ENCODE measurements at regions not wholly inside any gene's neighbourhood (a gene's known extent, or its start where the extent isn't known, plus 50 kb on each side); places are given as distances from the start of the nearest gene placed in this dataset.
A peak's percentile ranks its signal among the peaks of the same experiment; 100 is the strongest.

- no peak for ATAC-seq
Observed at GRCh38 chr10:78898341-78899097, 170.2 kb upstream of the ZMIZ1 start.

GRCh38 chr10:78899098-78899754 lies 169.5 kb upstream of the ZMIZ1 start:
- ATAC-seq: no peak

DNA sequence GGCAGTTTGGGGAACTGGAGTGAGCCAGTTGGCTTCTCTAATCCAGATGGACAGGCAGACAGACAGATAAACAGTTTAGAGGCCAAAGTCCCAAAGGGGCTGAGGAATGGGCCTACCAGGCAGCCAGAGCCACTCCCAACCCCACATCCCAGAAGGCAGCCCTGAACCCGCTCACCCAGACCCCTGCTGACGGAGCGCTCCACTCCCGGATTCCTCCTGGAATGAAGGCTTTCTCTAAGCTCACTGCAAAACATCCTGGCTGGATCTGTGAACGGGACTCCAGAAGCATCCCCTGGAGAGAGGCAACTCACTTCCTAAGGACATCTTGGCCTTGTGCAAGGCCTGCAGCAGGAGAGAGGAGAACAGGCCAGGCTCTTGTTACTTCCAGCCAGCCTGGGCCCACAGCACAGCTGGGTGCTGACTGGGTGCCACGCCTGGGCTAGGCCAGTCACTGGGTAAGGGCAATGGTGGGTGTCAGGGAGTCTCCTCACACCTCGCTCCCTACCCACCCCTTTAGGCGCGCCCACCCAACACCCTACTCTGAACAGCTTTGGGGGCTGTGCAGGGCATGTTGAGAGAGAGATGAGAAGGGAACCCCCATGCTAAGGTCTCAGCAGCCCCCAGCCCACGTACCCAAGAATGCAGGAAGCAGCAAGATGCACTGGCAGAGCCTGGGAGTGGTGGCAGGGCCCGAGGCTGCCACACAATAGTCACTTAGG lies 168.6 kb upstream of the ZMIZ1 start:
- ATAC-seq: no peak

GRCh38 chr10:78900715-78901430 lies 167.9 kb upstream of the ZMIZ1 start:
- no peak for ATAC-seq

- no peak for ATAC-seq
Observed at GRCh38 chr10:78901694-78902093, 167.1 kb upstream of the ZMIZ1 start.

- no peak for ATAC-seq
Observed at GRCh38 chr10:78902815-78903214, 166.0 kb upstream of the ZMIZ1 start.

- no peak for ATAC-seq
Observed at GRCh38 chr10:78903341-78903940, 165.3 kb upstream of the ZMIZ1 start.

- no peak for ATAC-seq
Observed at GRCh38 chr10:78904196-78904595, 164.6 kb upstream of the ZMIZ1 start.

DNA sequence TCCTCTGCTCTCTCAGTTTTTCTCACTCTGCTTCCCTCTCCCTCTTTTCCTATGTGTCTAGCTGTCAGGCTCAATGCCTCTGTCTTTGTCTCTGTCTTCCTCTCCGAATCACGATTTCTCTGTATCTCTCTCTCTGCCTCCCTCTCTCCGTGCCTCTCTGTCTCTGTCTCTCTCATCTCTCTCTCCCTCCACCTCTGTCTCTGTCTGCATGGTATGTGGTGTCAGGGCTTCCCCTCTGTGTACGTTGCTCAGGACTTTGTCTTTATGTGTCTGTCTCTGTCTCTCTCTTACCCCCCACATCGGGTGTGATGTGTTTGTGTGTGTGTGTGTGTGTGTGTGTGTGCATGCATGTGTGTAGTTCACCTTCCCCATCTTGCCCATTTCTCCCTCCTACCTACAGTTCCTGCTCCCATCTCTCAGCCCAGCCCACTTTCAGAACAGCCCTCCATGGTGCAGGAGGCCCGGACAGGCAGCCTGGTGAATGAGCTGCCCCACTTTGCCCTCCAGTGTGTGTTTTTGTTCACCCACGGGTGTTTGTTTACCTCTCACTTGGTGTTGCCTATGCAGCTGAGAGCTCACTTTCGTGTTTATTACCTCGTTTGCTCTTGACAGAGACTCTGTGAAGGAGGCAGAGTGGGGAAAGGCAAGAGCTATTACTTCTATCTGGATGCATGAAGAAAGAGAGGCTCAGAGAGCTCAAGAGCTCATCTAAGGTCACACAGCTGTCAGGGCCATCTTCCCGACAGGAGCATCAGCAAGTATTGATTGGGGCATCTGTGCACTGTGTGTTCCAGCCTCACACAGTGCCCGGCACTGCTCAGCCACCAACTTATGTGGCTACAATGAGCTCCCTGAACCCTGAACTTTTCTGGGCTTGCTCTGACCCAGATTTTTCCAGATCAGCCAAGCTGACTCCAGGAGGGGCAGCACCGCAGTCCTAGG lies 163.5 kb upstream of the ZMIZ1 start:
- no peak for ATAC-seq

- peak; percentile 54 for ATAC-seq
Observed at GRCh38 chr10:78905957-78906308, 162.8 kb upstream of the ZMIZ1 start.

GRCh38 chr10:78906734-78907390 lies 161.9 kb upstream of the ZMIZ1 start:
- no peak for ATAC-seq

DNA sequence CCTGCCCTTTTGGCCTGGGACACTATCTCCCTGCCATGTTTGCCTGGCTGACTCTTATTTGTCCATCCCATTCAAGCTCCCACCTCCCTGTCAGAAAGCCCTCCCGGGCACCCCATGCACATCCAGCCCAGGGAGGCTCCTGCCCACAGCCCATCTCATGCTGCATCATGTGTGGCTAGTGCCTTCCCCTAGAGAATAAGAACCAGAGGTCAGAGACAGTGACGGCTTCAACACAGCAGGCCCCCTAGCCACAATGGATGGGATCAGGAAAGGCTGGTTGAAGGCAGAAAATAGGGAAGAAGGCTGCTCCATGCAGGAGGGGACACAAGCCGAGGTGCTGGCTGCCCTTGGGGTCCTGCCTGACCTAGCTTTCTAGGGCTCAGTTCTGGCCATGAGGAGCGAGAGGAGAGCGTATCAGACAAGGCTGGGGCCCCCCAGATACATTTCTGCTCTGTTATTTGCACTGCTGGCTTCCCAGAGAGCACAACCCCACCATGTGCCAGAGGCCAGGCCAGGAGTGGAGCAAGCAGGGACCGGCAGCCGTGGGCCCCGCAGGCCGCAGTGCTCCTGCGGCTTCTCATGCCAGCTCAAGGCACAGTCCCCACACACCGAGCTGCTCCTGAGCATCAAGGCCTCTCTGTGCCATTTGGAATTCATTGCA lies 161.1 kb upstream of the ZMIZ1 start:
- no peak for ATAC-seq

DNA sequence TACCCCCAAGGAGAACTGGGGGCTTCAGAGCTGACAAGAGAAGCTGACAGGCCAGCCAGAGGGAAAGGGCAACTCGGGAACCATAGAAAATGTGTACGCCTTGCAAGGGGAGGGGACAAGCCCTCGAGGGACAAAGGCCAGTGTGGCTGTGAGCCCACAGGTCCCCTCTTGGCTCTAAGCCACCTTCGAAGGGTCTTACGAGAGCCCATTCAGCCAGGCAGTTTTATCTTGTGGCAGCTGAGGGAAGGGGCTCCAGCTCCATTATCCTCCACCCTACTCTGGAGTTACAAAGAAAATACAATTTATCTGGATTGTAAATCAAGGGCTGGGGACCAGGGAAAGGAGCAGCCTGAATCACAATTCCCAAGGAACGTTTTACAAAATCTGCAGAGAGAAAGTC lies 159.5 kb upstream of the ZMIZ1 start:
- ATAC-seq: no peak

DNA sequence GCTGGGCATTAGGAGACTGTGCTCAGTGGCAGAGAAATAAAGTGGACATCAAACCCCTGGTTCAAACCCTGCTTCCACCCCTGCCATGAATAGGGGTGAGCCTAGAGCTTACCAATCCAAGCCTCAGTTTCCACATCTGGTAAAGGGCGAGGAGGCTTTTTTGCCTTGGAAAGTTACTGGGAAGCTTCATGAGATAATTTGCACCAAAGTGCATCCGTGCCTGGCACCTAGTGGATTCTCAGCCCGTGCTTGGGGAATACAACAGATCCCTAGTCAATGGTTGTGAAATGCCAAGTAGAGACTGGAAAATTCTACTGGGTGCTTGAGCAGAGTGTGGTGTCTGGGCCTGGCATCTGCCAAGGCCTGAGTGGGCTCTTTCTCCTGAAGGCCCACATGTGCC lies 158.7 kb upstream of the ZMIZ1 start:
- ATAC-seq: no peak

DNA sequence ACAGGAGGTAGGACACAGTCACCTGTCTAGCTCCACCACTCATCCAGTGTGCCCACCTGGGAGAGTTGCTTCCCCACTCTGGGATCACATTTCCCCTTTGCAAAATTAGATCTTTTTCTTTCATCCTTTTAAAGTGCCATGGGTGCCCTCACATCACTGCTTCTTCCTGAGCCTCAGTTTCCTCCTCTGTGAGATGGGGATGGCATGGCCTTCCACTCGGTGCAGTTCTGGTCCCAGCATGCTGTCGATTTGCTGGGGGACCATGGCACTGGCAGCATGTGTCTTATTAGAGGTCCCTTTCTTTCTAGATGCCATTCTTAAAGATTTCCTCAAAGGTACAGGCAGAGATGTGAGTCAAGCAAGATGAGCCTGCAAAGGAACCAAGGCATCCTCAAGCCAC lies 158.3 kb upstream of the ZMIZ1 start:
- ATAC-seq: no peak

- ATAC-seq: no peak
Observed at GRCh38 chr10:78910886-78911285, 157.9 kb upstream of the ZMIZ1 start.

DNA sequence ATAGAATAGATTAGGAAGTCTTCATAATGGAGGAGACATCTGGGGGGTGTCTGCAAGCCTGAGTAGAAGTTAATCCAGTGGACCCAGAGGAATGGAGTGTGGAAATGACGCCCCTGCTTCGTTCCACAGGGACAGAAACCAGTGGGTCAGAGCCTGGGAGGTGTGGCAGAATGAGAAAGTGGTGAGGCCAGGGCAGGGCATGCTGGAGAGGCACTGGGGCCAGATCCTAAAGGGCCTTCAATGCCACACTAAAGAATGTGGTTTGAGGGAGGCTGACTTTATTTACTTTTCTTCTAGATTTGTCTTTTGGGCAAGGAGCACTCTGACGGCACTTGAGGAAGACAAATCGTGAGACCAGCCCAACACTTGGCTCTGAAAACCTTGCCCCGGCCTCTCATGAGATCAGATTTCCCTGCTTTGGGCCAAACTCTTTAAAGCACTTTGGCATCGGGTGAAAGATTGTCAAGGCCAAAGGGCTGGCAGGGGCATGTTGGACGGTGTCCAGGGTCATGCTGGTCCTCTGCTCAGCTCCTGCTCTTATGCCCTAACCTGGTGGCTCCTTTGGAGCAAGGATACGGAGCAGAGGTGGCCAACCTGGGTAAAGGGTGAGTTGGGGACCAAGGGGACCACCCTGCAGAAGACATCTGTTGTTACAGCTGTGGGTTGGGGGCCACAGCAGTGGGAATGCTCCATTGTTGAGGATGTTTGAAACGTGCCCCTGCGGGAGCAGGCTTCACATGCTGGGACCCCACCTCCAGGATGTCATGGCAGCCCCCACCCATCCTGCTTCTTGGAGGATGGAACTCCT lies 157.0 kb upstream of the ZMIZ1 start:
- ATAC-seq: no peak

GRCh38 chr10:78912361-78913218 lies 156.2 kb upstream of the ZMIZ1 start:
- no peak for ATAC-seq
